GM21381 (cell line): ENCODE measurements at regions not wholly inside any gene's neighbourhood (a gene's known extent, or its start where the extent isn't known, plus 50 kb on each side); places are given as distances from the start of the nearest gene placed in this dataset.
"Not testable (repeated sequence)": the region's sequence is repeated elsewhere in the genome, so short reads cannot be mapped to it uniquely, and the experiment has no call there.

Experiments used
- ATAC-seq: cut with Tn5 transposase; IDR thresholded peaks from one replicate; pipeline ENCODE4 v1.9.1; 2021; ENCODE audit warnings: mild to moderate bottlenecking, moderate library complexity; ENCODE audit not compliant: unreplicated experiment

DNA sequence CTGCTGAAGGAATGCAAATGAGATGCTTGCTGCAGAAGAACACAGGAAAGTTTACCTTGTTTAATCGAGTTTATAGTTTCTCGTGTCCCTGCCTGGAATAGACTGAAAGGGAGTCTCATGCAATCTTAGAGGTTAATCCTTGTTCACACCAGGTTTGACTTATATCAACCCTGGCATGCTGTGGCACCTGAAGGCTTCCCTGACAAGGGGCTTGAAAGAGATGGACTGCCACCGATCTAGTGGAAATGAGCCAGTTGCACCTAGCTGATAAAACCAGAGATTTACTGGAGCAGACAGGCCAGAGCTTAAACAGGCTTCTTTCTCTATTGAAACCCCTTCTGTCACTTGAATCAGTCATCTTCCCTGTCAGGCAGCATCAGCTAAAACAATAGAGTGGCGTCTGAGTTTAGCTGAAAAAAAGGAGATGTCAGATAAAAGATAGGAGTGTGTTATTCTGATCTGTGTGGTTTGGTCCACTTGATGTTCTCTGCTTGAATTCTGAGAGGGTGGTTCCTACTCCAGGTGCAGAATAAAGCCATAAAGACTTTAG, 349.7 kb downstream of the RWDD3 start:
- ATAC-seq = no peak

GRCh38 chr1:95584315-95584714, 350.3 kb downstream of the RWDD3 start:
- ATAC-seq = no peak

GRCh38 chr1:95604771-95605170, 370.8 kb downstream of the RWDD3 start:
- ATAC-seq = no peak

DNA sequence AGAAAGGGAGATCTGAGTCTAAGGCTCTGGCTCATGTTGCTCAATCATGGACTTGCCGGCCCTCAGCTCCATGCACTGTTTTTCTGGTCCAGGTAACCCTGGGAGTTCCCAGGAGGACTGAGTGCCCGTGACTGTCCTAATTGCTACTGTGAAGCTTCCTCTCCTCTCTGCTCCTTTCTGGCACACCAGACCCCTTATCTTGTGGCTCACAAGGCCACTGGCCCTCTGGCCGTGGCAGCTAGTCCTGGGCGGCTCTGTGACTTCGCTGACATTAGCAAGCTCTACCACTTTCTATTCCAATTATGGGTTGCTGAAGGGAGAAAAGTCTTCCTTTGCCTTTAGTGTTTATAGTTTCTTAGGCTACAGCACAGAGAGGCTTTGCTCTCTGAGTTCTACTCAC, 380.2 kb downstream of the RWDD3 start:
- no peak for ATAC-seq

GRCh38 chr1:95615421-95615820, 381.4 kb downstream of the RWDD3 start:
- ATAC-seq = no peak

DNA sequence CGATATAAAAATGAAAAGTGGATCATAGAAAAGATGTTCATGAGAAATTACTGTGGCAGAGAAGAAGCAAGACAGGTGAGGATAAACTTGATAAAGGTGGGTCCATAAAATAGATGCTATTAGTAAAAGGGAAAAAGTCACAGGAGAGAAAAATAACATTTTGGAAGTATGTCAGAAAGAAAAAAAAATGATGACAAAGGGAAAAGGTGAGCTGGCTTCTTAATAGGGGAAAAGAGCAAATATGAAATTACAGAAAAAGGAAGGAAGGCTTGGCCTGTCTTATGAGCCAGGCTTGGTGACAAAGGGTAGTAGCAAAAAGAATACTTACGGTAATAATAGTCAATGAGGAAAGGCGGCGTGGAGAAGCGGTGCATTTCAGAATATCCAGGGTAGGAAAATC, 386.1 kb downstream of the RWDD3 start:
- no peak for ATAC-seq

DNA sequence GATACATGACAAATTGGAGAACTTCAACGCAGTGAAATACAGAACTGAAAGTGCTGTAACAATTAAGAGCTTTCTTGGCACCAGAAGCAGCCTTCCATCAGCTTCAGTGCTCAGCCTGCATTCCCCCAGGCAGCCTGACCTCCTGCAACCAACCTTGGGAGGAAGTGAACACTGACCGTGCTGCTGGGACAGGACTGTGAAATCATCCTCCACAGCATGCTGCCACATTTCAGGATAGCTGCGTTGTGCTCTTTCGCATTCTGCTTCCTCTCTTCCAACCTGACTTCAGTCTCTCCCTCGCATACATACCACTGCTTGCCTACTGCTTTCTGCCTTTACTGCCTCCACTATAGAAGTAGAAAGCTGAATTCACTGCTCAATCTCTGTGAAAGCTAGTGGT, 388.6 kb downstream of the RWDD3 start:
- ATAC-seq = no peak

GRCh38 chr1:95625224-95625623, 391.2 kb downstream of the RWDD3 start:
- no peak for ATAC-seq

- ATAC-seq = no peak
Measured at GRCh38 chr1:95627244-95627643, 393.2 kb downstream of the RWDD3 start.

DNA sequence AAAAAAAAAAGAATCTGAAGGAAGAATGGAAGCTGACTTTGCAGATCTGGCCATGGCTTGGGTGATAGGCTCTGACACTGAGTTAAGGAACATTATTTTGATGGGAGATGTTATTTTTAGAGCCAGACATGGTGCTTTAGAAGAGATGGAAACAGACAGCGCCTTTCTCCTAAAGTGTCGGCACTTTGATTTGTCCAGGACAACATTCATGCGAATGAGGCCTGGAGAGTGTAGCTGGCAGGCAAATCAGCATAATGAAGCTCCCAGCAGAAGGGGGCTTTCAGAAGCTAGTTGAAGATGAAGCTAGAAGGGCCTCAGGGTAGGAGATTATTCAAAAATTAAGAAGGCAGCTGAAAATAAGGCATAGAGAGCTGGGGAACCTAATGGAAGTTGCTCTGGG, 397.7 kb downstream of the RWDD3 start:
- ATAC-seq = no peak

DNA sequence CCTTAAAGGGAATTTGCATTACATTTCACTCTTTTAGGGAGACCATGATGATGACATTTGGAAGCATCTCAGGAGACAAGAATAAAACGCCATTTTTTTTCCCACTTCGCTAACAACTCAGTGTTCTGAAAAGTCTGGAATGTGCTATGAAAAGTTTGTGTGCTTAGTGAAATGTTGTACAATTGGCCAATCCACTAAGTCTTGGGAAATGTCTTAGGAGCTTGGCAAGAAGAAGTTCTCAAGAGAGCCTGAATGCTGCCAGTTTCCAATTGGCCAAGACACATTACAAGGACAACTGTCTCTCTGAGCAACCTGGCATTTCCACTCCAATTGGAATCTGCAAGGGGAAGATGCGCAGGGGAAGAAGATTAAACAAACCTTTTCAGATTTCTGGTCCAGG, 401.8 kb downstream of the RWDD3 start:
- ATAC-seq = no peak

- no peak for ATAC-seq
Measured at GRCh38 chr1:95636897-95637296, 402.9 kb downstream of the RWDD3 start.

DNA sequence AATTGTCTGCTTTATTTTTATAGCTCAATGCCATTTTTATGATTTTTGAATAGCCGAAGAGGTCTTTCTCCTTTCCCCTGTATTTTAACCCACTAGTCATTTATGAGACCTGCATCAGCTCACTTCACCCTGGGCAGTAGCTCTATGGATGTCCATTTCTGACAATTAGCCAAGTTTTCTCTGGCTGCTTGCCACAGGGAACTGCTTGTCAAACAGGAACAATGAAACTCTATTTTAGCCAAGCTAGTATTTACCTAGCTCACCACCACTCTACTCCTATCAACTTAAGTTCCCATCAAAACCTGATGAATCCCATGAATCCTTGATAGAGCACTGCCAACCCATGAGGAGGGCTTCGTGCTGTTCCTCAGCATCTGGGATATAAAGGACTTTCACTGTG, 406.7 kb downstream of the RWDD3 start:
- no peak for ATAC-seq

- ATAC-seq = no peak
Measured at GRCh38 chr1:95641386-95641785, 407.4 kb downstream of the RWDD3 start.

DNA sequence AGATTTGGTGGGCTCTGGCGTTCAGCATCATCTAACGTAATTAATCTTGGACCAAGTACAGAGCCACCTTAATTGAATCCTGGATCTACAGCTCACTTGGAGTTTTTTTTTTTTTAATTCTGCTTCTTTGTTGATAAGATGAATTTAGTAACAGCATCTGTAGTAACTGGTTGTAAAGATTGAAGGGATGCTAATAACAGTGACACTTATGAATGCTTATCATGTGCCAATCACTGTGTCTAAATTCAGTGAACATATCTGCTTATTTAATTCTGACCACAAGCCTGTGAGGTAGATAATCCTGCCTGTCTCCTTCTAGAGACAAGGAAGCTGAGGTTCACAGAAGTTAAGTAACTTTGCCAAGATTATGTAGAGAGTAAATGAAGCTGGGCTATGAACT, 408.0 kb downstream of the RWDD3 start:
- ATAC-seq = no peak

DNA sequence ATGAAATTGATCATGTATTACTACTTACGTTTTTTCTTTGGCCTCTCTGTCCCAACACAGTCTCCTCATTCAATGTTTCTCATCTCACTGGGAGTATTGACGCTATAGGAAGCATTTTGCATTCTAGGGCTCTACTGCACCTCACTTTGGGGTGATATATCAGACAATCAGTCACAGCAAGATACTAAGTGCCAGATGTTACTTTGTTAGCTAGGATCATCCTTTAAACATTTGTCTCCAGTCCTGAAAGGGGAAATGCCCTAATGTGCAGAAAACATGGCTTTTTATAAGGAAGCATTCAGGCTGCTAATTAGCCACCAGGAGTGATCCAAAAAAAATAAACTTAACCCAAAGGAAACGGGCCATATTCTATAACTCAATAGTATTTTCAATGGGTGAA, 409.1 kb downstream of the RWDD3 start:
- no peak for ATAC-seq

DNA sequence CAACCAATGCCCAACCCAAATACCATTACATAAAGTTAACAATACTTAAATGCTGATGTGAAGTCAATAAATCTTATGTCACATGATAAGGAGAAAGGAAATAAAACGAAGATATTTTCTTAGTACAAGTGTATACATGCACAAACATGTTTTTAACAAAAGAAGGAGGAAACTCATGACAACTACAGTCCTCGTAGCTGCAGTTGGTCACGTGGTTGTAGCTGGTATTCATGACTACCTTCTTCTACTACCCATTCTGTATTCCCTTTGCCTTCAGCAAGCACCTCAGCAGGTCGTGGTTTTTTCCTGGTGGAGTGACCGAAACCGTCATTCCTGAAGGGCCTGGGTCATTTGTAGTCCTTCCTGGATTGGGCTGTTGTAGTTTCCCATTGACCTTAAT, 411.1 kb downstream of the RWDD3 start:
- not testable (repeated sequence) for ATAC-seq

- no peak for ATAC-seq
Measured at GRCh38 chr1:95650631-95651030, 416.6 kb downstream of the RWDD3 start.

DNA sequence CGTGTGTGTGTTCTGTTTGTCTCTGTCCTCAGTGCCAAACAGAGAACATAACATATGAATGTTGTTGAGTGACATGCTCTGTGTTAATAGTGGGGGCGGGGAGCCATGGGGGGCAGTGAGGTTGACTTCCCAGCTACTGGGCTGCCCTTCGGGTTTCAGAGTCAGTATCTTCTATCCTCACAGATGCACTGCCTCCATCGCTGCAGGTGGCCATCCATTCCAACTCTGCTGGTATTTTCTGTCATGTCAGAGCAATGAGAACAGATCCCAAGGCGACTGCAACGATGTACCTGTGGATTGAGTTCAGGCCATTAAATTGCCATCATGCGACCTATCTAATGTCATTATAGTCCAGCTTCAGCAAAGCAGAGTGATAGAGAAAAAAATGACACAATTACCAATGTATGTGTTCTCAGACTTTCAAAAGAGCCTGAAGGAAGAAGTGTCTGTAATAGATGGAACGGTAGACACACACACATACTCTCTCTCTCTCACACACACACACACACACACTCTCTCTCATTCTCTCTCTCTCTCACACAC, 418.5 kb downstream of the RWDD3 start:
- no peak for ATAC-seq

DNA sequence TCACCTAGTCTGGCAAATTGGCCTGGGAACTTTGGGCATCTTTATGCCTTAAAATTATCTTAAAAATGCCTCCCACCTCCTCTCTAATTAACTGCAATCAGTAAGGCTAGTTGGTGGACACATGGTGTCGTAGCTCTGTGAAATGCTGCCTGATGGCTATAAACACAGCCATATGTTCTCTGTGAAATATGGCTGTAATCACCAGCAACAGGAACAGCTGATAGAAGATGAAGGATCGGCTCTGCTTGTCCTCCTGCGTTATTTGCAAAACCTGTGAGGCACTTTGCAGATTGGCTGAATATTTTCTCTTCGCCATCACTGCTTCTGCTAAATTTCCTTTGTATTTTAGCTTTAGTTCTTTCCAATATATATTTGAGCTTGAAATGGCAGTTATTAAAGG, 419.6 kb downstream of the RWDD3 start:
- ATAC-seq = no peak

DNA sequence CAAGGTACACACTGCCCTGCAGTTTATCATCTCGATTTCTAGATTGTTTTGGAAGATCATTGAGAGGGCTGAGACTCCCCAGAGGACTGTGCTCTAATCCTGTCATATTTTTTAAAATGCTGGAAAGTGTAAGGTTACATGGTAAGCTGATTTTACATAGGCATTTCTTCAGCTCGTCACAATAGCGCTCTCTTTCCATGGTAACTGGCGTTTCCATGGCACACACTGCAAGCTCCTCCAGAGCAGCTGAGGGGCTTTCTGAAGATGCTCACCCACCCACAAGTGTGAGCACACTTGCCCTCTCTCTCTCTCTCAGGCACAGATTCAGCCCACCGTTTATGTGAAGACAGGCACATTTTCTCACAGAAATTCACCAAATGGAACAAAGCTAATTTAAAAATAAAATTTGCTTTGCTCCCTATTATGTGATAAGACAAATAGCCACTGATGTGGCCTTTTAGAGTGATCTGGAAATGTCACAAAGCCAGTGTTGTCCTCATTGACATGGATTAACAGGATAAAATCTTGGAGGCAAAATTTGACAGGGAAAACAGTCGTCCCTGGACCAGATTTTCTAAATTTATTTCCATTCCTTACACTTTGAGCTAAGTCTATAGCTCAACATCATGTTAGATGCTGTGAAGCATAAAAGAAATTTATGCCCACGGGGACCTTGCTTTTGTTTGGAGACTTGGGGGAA, 421.5 kb downstream of the RWDD3 start:
- no peak for ATAC-seq

DNA sequence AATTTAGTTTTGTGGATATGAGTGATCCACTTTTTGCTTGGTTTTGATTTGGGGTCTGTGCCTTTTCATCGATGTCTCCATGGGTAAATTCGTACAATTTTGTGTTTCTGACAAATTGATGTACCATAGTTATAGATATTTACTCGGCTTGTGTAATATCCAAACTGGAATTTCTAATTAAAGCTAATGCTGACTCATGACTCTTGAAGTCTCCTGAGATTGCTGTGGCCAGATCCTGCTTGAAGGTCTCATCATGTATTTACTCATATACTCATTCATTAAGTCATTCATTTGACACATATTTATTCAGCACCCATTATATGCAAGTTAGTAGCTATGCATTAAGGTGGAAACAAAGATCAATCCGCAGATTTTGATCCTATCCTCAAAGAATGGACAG, 423.2 kb downstream of the RWDD3 start:
- no peak for ATAC-seq

GRCh38 chr1:95659166-95659565, 425.2 kb downstream of the RWDD3 start:
- no peak for ATAC-seq
